ENCODE measurements at regions not wholly inside any gene's neighbourhood (a gene's known extent, or its start where the extent isn't known, plus 50 kb on each side); places are given as distances from the start of the nearest gene placed in this dataset.

- TF ChIP-seq CTCF (IDR thresholded peaks at IDR 0.05) (no peak), POLR2A (IDR thresholded peaks at IDR 0.05) (no peak)
Measured at GRCh38 chr5:2049876-2050275, 167.2 kb upstream of the IRX4 start.
